ENCODE measurements at regions not wholly inside any gene's neighbourhood (a gene's known extent, or its start where the extent isn't known, plus 50 kb on each side); places are given as distances from the start of the nearest gene placed in this dataset.
"Not testable (repeated sequence)": the region's sequence is repeated elsewhere in the genome, so short reads cannot be mapped to it uniquely, and the experiment has no call there.

GRCh38 chr2:117323331-117323730 lies 491.2 kb upstream of the DDX18 start:
- Mint-ChIP-seq H3K9me3 (no peaks in the 10 kb centered on the region), H3K27me3 (ENCODE audit: insufficient read depth, low read depth) (no peaks in the 10 kb centered on the region), H3K4me3 (no peak overlapping the region), H3K36me3 (no peaks in the 10 kb centered on the region), H3K27ac (no peak overlapping the region), H3K4me1 (peaks cover 9% of the 10 kb centered on the region)
- Histone ChIP-seq H3K27ac (no peak overlapping the region), H3K79me2 (ENCODE audit: low read depth) (no peaks in the 10 kb centered on the region), H3K9ac (no peak overlapping the region), H3K9me3 (ENCODE audit: low read depth) (no peaks in the 10 kb centered on the region), H3K4me2 (no peak overlapping the region), H3K4me1 (peaks cover 3% of the 10 kb centered on the region), H3F3A (ENCODE audit: low read depth) (no peaks in the 10 kb centered on the region), H3K4me3 (no peak overlapping the region), H4K20me1 (ENCODE audit: low read depth) (no peaks in the 10 kb centered on the region), H3K27me3 (no peaks in the 10 kb centered on the region), H2AFZ (replicated peaks) (no peak overlapping the region), H3K36me3 (no peaks in the 10 kb centered on the region)
- no peak for TF ChIP-seq EZH2phosphoT487 (IDR thresholded peaks at IDR 0.05)
- no peak for TF ChIP-seq CTCF (IDR thresholded peaks at IDR 0.05)
- no peak for TF ChIP-seq EZH2 (IDR thresholded peaks at IDR 0.05)
- no peak for DNase-seq (ENCODE audit: low spot score)

- Mint-ChIP-seq H3K36me3 (no peaks in the 10 kb centered on the region), H3K27me3 (ENCODE audit: insufficient read depth, low read depth) (no peaks in the 10 kb centered on the region), H3K4me1 (peaks cover 2% of the 10 kb centered on the region), H3K4me3 (no peak overlapping the region), H3K27ac (no peak overlapping the region), H3K9me3 (no peaks in the 10 kb centered on the region)
- H3K4me2 ChIP-seq = no peak overlapping the region
- no peak overlapping the region for H3K9ac ChIP-seq
- H2AFZ ChIP-seq (replicated peaks) = no peak overlapping the region
- H3K36me3 ChIP-seq = no peaks in the 10 kb centered on the region
- no peaks in the 10 kb centered on the region for H3F3A ChIP-seq (ENCODE audit: low read depth)
- no peaks in the 10 kb centered on the region for H3K79me2 ChIP-seq (ENCODE audit: low read depth)
- no peaks in the 10 kb centered on the region for H4K20me1 ChIP-seq (ENCODE audit: low read depth)
- no peaks in the 10 kb centered on the region for H3K27me3 ChIP-seq
- H3K4me1 ChIP-seq = no peaks in the 10 kb centered on the region
- no peak overlapping the region for H3K4me3 ChIP-seq
- no peak for DNase-seq (ENCODE audit: low spot score)
- TF ChIP-seq EZH2phosphoT487 (IDR thresholded peaks at IDR 0.05) = no peak
- no peak for TF ChIP-seq CTCF (IDR thresholded peaks at IDR 0.05)
- no peak for TF ChIP-seq EZH2 (IDR thresholded peaks at IDR 0.05)
- H3K27ac ChIP-seq = no peak overlapping the region
- H3K9me3 ChIP-seq (ENCODE audit: low read depth) = no peaks in the 10 kb centered on the region
Observed at GRCh38 chr2:117330641-117331040, 483.9 kb upstream of the DDX18 start.

- no peaks in the 10 kb centered on the region for H3K9me3 Mint-ChIP-seq
- H3K79me2 ChIP-seq (ENCODE audit: low read depth) = no peaks in the 10 kb centered on the region
- H3K36me3 Mint-ChIP-seq = no peaks in the 10 kb centered on the region
- no peak overlapping the region for H3K9ac ChIP-seq
- H3K36me3 ChIP-seq = no peaks in the 10 kb centered on the region
- H3K27me3 ChIP-seq = no peaks in the 10 kb centered on the region
- H3K4me1 ChIP-seq = no peaks in the 10 kb centered on the region
- no peaks in the 10 kb centered on the region for H3K27me3 Mint-ChIP-seq (ENCODE audit: insufficient read depth, low read depth)
- H2AFZ ChIP-seq (replicated peaks) = no peak overlapping the region
- H4K20me1 ChIP-seq (ENCODE audit: low read depth) = no peaks in the 10 kb centered on the region
- peaks cover 2% of the 10 kb centered on the region for H3K4me1 Mint-ChIP-seq
- no peaks in the 10 kb centered on the region for H3F3A ChIP-seq (ENCODE audit: low read depth)
- no peaks in the 10 kb centered on the region for H3K9me3 ChIP-seq (ENCODE audit: low read depth)
- H3K27ac Mint-ChIP-seq = no peak overlapping the region
- H3K4me3 Mint-ChIP-seq = no peak overlapping the region
- no peak overlapping the region for H3K27ac ChIP-seq
- no peak for DNase-seq (ENCODE audit: low spot score)
- TF ChIP-seq CTCF (IDR thresholded peaks at IDR 0.05) (no peak), EZH2 (IDR thresholded peaks at IDR 0.05) (no peak), EZH2phosphoT487 (IDR thresholded peaks at IDR 0.05) (no peak)
- no peak overlapping the region for H3K4me3 ChIP-seq
- no peak overlapping the region for H3K4me2 ChIP-seq
Observed at GRCh38 chr2:117335967-117336366, 478.5 kb upstream of the DDX18 start.

GRCh38 chr2:117336496-117336895 lies 478.0 kb upstream of the DDX18 start:
- H3K27me3 Mint-ChIP-seq (ENCODE audit: insufficient read depth, low read depth) = no peaks in the 10 kb centered on the region
- Histone ChIP-seq H4K20me1 (ENCODE audit: low read depth) (no peaks in the 10 kb centered on the region), H3K36me3 (no peaks in the 10 kb centered on the region), H3F3A (ENCODE audit: low read depth) (no peaks in the 10 kb centered on the region), H3K4me3 (no peak overlapping the region), H3K9ac (no peak overlapping the region), H3K9me3 (ENCODE audit: low read depth) (no peaks in the 10 kb centered on the region), H3K4me1 (no peaks in the 10 kb centered on the region), H3K27ac (no peak overlapping the region), H2AFZ (replicated peaks) (no peak overlapping the region), H3K27me3 (no peaks in the 10 kb centered on the region), H3K4me2 (no peak overlapping the region), H3K79me2 (ENCODE audit: low read depth) (no peaks in the 10 kb centered on the region)
- no peak overlapping the region for H3K27ac Mint-ChIP-seq
- peaks cover 2% of the 10 kb centered on the region for H3K4me1 Mint-ChIP-seq
- H3K4me3 Mint-ChIP-seq = no peak overlapping the region
- DNase-seq (ENCODE audit: low spot score) = no peak
- TF ChIP-seq EZH2phosphoT487 (IDR thresholded peaks at IDR 0.05) (no peak), CTCF (IDR thresholded peaks at IDR 0.05) (no peak), EZH2 (IDR thresholded peaks at IDR 0.05) (no peak)
- H3K36me3 Mint-ChIP-seq = no peaks in the 10 kb centered on the region
- H3K9me3 Mint-ChIP-seq = no peaks in the 10 kb centered on the region

DNA sequence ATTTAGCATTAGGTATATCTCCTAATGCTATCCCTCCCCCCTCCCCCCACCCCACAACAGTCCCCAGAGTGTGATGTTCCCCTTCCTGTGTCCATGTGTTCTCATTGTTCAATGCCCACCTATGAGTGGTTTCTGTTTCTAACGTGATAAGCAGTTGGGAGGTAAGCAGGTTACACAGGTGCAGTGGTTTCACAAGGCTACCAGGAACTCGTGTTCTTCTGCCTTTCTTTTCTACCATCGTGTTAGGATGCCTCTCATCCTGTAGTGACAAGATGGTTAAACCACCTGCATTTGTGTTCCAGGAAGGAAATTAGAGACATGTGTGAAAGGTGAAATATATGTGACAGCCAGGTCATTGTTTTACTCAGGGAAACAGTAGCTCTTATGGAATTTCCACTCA lies 476.5 kb upstream of the DDX18 start:
- H3K79me2 ChIP-seq (ENCODE audit: low read depth); H3K27ac Mint-ChIP-seq; H3K9me3 Mint-ChIP-seq; H3K4me3 ChIP-seq; H3K4me3 Mint-ChIP-seq; H3K27ac ChIP-seq; H4K20me1 ChIP-seq (ENCODE audit: low read depth); H3K4me1 ChIP-seq; H3K9me3 ChIP-seq (ENCODE audit: low read depth); H3K4me2 ChIP-seq; H3K27me3 Mint-ChIP-seq (ENCODE audit: insufficient read depth, low read depth); H3K36me3 ChIP-seq; H3K9ac ChIP-seq; H3F3A ChIP-seq (ENCODE audit: low read depth); H2AFZ ChIP-seq (replicated peaks); H3K27me3 ChIP-seq; DNase-seq (ENCODE audit: low spot score); H3K36me3 Mint-ChIP-seq; H3K4me1 Mint-ChIP-seq: not testable (repeated sequence)

Measured in neural progenitor cell (in vitro differentiated cells).